Stimulated activated CD4-positive, alpha-beta T cell treated with anti-CD3 and anti-CD28 coated beads, Interleukin-2, amount 100 ng/mL, for 48 hours (primary cell): ENCODE measurements at regions not wholly inside any gene's neighbourhood (a gene's known extent, or its start where the extent isn't known, plus 50 kb on each side); places are given as distances from the start of the nearest gene placed in this dataset.

Experiments used
- DNase-seq, 2 donors: peaks; one replicate each; pipeline ENCODE4 v3.0.0-alpha.2; 2020

GRCh38 chr11:15490535-15490934, 375.8 kb downstream of the INSC start:
- DNase-seq: no peak

GRCh38 chr11:15493066-15493465, 378.3 kb downstream of the INSC start:
- no peak for DNase-seq

- no peak for DNase-seq
These were observed 379.3 kb downstream of the INSC start for GRCh38 chr11:15493921-15494620.

GRCh38 chr11:15494740-15495139, 380.0 kb downstream of the INSC start:
- no peak for DNase-seq

GRCh38 chr11:15495462-15495861, 380.7 kb downstream of the INSC start:
- no peak for DNase-seq

GRCh38 chr11:15497366-15497765, 382.6 kb downstream of the INSC start:
- no peak for DNase-seq

- DNase-seq: no peak
These were observed 385.0 kb downstream of the INSC start for GRCh38 chr11:15499674-15500073.

- no peak for DNase-seq
These were observed 385.9 kb downstream of the INSC start for GRCh38 chr11:15500643-15501042.

- DNase-seq: no peak
These were observed 386.8 kb downstream of the INSC start for GRCh38 chr11:15501566-15501965.

- DNase-seq: no peak
These were observed 390.4 kb downstream of the INSC start for GRCh38 chr11:15505155-15505554.

- DNase-seq: no peak
These were observed 392.9 kb downstream of the INSC start for GRCh38 chr11:15507592-15507991.

GRCh38 chr11:15509082-15509481, 394.4 kb downstream of the INSC start:
- no peak for DNase-seq

GRCh38 chr11:15519124-15519791, 404.5 kb downstream of the INSC start:
- no peak for DNase-seq

GRCh38 chr11:15519911-15520310, 405.2 kb downstream of the INSC start:
- DNase-seq: no peak

GRCh38 chr11:15523543-15523942, 408.8 kb downstream of the INSC start:
- no peak for DNase-seq

GRCh38 chr11:15525582-15525981, 410.9 kb downstream of the INSC start:
- DNase-seq: no peak

- DNase-seq: no peak
These were observed 411.3 kb downstream of the INSC start for GRCh38 chr11:15526032-15526431.

- DNase-seq: no peak
These were observed 412.2 kb downstream of the INSC start for GRCh38 chr11:15526859-15527450.

- DNase-seq: no peak
These were observed 417.7 kb downstream of the INSC start for GRCh38 chr11:15532432-15532831.

GRCh38 chr11:15534266-15534665, 419.5 kb downstream of the INSC start:
- DNase-seq: no peak

GRCh38 chr11:15535414-15535813, 420.7 kb downstream of the INSC start:
- no peak for DNase-seq

GRCh38 chr11:15536438-15536837, 421.7 kb downstream of the INSC start:
- no peak for DNase-seq

GRCh38 chr11:15539645-15540044, 424.9 kb downstream of the INSC start:
- DNase-seq: no peak

- no peak for DNase-seq
These were observed 426.4 kb downstream of the INSC start for GRCh38 chr11:15541079-15541478.
